ENCODE measurements at regions not wholly inside any gene's neighbourhood (a gene's known extent, or its start where the extent isn't known, plus 50 kb on each side); places are given as distances from the start of the nearest gene placed in this dataset.

DNA sequence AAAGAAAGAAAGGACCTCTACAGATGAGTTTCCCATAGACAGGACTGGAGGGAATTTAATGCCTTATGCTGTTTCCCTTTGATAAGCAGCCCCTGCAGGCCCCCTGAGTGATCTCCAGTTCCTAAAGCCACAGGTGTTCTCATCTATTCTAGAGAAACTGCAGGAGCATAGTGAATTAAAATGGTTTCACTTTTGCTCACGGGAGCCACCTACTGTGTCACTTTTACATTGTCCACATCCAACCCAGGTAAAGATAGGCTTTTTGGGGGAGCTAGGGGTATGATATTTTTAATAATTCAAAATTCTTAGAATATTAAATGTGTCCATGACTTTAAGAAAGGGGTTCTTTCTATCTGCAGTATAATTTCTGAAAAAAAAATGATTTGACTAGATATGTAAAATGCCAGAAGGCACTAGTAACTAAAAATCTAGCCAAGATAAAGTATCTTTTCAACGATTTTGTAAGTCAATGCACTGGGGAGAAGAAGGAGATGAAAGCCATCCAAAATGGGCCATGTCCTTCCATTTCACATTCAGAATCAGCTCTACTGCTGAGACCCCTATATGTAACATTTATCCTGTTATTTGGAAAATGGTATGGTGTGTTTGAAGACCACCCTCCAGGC lies 267.3 kb upstream of the DUSP10 start:
- H3K27me3 ChIP-seq (ENCODE audit: insufficient read depth, low read length), result no peaks in the 10 kb centered on the region
- H3K27ac ChIP-seq (ENCODE audit: low read depth, low read length), result no peak overlapping the region
- BruUV-seq (replicated peaks), result no TSS peak
- H3K4me3 ChIP-seq (replicated peaks in 1 of 2; ENCODE audit: low read depth in 1 of 2, low read length in 2 of 2), result no peak overlapping the region
- no peak overlapping the region for H3K4me2 ChIP-seq (ENCODE audit: low read length)
- H3K4me1 ChIP-seq (ENCODE audit: control insufficient read depth in 1 of 2, insufficient read depth in 2 of 2, low read length in 2 of 2), result no peaks in the 10 kb centered on the region
- H3K9me2 ChIP-seq (ENCODE audit: insufficient read depth), result no peaks in the 10 kb centered on the region
- no peak overlapping the region for H2AFZ ChIP-seq (ENCODE audit: low read depth, low read length, poor library complexity, severe bottlenecking)
- H4K20me1 ChIP-seq (ENCODE audit: insufficient read depth), result no peaks in the 10 kb centered on the region
- ATAC-seq (peak; percentile 85), DNase-seq (ENCODE audit: low read depth, low spot score) (no peak)
- ChIA-PET POLR2A (interaction anchor here (0.6 kb wide), 1 partner anchor 13 kb away, joined by 6 read pairs; no protein-coding TSS in a partner anchor), RAD21 (ENCODE audit: low non-redundant PET in 1 of 2, low total read pairs in 2 of 2, uncharacterized antibody in 2 of 2, unreplicated experiment in 2 of 2) (interaction anchor here (1.0 kb wide), 2 partner anchors 465 to 531 kb away, joined by 4 to 6 read pairs; no protein-coding TSS in a partner anchor), CTCF (interaction anchor here (0.7 to 1.0 kb wide), 3 partner anchors 446 to 532 kb away, joined by 4 to 8 read pairs (median 5); no protein-coding TSS in a partner anchor)
- intact Hi-C loops (cut with micrococcal nuclease), result loop anchor here (1.0 kb wide), 1 partner anchor 531 kb away; no protein-coding TSS in a partner anchor
- H3K9me3 ChIP-seq (ENCODE audit: control insufficient read depth in 1 of 2, insufficient read depth in 1 of 2, low read depth in 1 of 2, low read length in 2 of 2), result no peaks in the 10 kb centered on the region
- H3K36me3 ChIP-seq (ENCODE audit: control insufficient read depth in 1 of 2, insufficient read depth in 2 of 2, low read length in 2 of 2), result no peaks in the 10 kb centered on the region
- TF ChIP-seq, protein P1, sequence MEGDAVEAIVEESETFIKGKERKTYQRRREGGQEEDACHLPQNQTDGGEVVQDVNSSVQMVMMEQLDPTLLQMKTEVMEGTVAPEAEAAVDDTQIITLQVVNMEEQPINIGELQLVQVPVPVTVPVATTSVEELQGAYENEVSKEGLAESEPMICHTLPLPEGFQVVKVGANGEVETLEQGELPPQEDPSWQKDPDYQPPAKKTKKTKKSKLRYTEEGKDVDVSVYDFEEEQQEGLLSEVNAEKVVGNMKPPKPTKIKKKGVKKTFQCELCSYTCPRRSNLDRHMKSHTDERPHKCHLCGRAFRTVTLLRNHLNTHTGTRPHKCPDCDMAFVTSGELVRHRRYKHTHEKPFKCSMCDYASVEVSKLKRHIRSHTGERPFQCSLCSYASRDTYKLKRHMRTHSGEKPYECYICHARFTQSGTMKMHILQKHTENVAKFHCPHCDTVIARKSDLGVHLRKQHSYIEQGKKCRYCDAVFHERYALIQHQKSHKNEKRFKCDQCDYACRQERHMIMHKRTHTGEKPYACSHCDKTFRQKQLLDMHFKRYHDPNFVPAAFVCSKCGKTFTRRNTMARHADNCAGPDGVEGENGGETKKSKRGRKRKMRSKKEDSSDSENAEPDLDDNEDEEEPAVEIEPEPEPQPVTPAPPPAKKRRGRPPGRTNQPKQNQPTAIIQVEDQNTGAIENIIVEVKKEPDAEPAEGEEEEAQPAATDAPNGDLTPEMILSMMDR (IDR thresholded peaks at IDR 0.05 in 2 of 3, conservative IDR thresholded peaks at IDR 0.05 in 1 of 3; ENCODE audit: borderline replicate concordance in 1 of 3, insufficient read depth in 1 of 3, low read depth in 2 of 3, low read length in 2 of 3), result peak; percentile 46 to 49 (median 47); a peak in 5 of 6 replicates
- TF ChIP-seq SRF (IDR thresholded peaks at IDR 0.05; ENCODE audit: low read depth), result no peak
- TF ChIP-seq RAD21 (IDR thresholded peaks at IDR 0.05; ENCODE audit: low read depth), result peak; percentile 66
- no peak overlapping the region for H3K9ac ChIP-seq (ENCODE audit: low read length)
- no peaks in the 10 kb centered on the region for H3K79me2 ChIP-seq (ENCODE audit: insufficient read depth, low read length)

DNA sequence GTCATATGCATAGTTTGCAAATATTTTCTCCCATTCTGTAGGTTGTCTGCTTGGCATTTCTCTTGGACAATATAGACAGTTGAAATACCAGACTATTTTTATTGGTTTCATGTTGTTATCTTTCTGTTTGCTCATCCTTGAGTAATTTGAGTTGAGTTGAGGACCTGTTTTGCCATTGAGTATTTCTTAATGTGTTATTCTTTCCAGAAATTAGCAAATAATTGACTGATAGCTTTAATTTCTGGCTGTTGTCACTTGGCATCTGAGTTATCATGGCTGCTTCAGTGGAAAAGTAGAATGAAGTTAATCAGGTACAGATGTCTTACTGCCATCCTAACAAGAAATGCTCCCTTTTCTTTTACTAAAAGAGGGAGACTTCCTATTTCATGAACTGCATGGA lies 264.8 kb upstream of the DUSP10 start:
- intact Hi-C loops (cut with micrococcal nuclease), result no loop called here
- Histone ChIP-seq H3K27ac (ENCODE audit: low read depth, low read length) (no peak overlapping the region), H3K9ac (ENCODE audit: low read length) (no peak overlapping the region), H3K4me1 (ENCODE audit: control insufficient read depth in 1 of 2, insufficient read depth in 2 of 2, low read length in 2 of 2) (no peaks in the 10 kb centered on the region), H3K27me3 (ENCODE audit: insufficient read depth, low read length) (no peaks in the 10 kb centered on the region), H2AFZ (ENCODE audit: low read depth, low read length, poor library complexity, severe bottlenecking) (no peak overlapping the region), H3K4me3 (replicated peaks in 1 of 2; ENCODE audit: low read depth in 1 of 2, low read length in 2 of 2) (no peak overlapping the region), H3K79me2 (ENCODE audit: insufficient read depth, low read length) (no peaks in the 10 kb centered on the region), H3K9me2 (ENCODE audit: insufficient read depth) (no peaks in the 10 kb centered on the region), H4K20me1 (ENCODE audit: insufficient read depth) (no peaks in the 10 kb centered on the region), H3K9me3 (ENCODE audit: control insufficient read depth in 1 of 2, insufficient read depth in 1 of 2, low read depth in 1 of 2, low read length in 2 of 2) (no peaks in the 10 kb centered on the region), H3K36me3 (ENCODE audit: control insufficient read depth in 1 of 2, insufficient read depth in 2 of 2, low read length in 2 of 2) (no peaks in the 10 kb centered on the region), H3K4me2 (ENCODE audit: low read length) (no peak overlapping the region)
- ChIA-PET CTCF (no interaction called here), RAD21 (ENCODE audit: low non-redundant PET in 1 of 2, low total read pairs in 2 of 2, uncharacterized antibody in 2 of 2, unreplicated experiment in 2 of 2) (no interaction called here), POLR2A (no interaction called here)
- TF ChIP-seq, protein P2, sequence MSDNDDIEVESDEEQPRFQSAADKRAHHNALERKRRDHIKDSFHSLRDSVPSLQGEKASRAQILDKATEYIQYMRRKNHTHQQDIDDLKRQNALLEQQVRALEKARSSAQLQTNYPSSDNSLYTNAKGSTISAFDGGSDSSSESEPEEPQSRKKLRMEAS (IDR thresholded peaks at IDR 0.05), result no peak
- TF ChIP-seq ZNF274 (IDR thresholded peaks at IDR 0.05; ENCODE audit: low read depth, low read length), result no peak
- TF ChIP-seq CEBPB (IDR thresholded peaks at IDR 0.05; ENCODE audit: low read depth), result no peak
- TF ChIP-seq, protein P1 (IDR thresholded peaks at IDR 0.05 in 2 of 3, conservative IDR thresholded peaks at IDR 0.05 in 1 of 3; ENCODE audit: borderline replicate concordance in 1 of 3, insufficient read depth in 1 of 3, low read depth in 2 of 3, low read length in 2 of 3), result no peak
- ATAC-seq (no peak), DNase-seq (ENCODE audit: low read depth, low spot score) (no peak)
- BruUV-seq (replicated peaks), result no TSS peak

All from HCT116 (cell line).